Caco-2 (cell line): ENCODE measurements at regions not wholly inside any gene's neighbourhood (a gene's known extent, or its start where the extent isn't known, plus 50 kb on each side); places are given as distances from the start of the nearest gene placed in this dataset.

ENCODE experiments used
- BruUV-seq: library from RNA; stranded (reverse); fragments of 400-500 nt; replicated peaks from 2 replicates; lab custom pipeline; 2021; lab: Mats Ljungman, UMichigan
- CTCF ChIA-PET: fragments of 300-600 bp; sonication (Branson Sonifier 250); formaldehyde crosslinking; loops from one replicate; lab custom pipeline; 2022; ENCODE audit warnings: antibody characterized with exemption; lab: Charles Lee
- POLR2A ChIA-PET: fragments of 300-600 bp; sonication (Branson Sonifier 250); formaldehyde crosslinking; loops from one replicate; lab custom pipeline; 2022; ENCODE audit warnings: antibody characterized with exemption; lab: Charles Lee
- DNase-seq, 2 experiments: peaks; one replicate each; pipeline versions ENCODE4 v3.0.0 to v3.0.0-alpha.2; 2020 to 2022
- H3K27me3 ChIP-seq: replicated peaks from 2 replicates; pipeline ENCODE4 v1.6.0; 2011; ENCODE audit warnings: low read length; ENCODE audit not compliant: control insufficient read depth, insufficient read depth
- H3K36me3 ChIP-seq: 2 replicates; pipeline ENCODE4 v1.5.1; 2011; ENCODE audit warnings: low read length; ENCODE audit not compliant: control insufficient read depth, insufficient read depth
- H3K4me1 ChIP-seq: fragments of 250-450 bp; sonication (Bioruptor Pico); 2 replicates; pipeline ENCODE4 v1.5.1; 2020; ENCODE audit warnings: mild to moderate bottlenecking
- H3K4me3 ChIP-seq: 2 replicates; pipeline ENCODE4 v1.5.1; 2011; ENCODE audit warnings: low read depth, mild to moderate bottlenecking, control low read depth, low read length
- H3K9me3 ChIP-seq: fragments of 250-450 bp; sonication (Bioruptor Pico); 2 replicates; pipeline ENCODE4 v1.5.1; 2020; ENCODE audit warnings: mild to moderate bottlenecking, moderate library complexity
- H3K27ac Mint-ChIP-seq: one replicate; pipeline ENCODE4 v1.8.0; 2022; ENCODE audit warnings: mixed read lengths; ENCODE audit not compliant: unreplicated experiment
- H3K27me3 Mint-ChIP-seq: one replicate; pipeline ENCODE4 v1.8.0; 2022; ENCODE audit warnings: mixed read lengths; ENCODE audit not compliant: insufficient read depth, unreplicated experiment
- H3K36me3 Mint-ChIP-seq: one replicate; pipeline ENCODE4 v1.8.0; 2022; ENCODE audit warnings: mild to moderate bottlenecking, mixed read lengths; ENCODE audit not compliant: insufficient read depth, unreplicated experiment
- H3K4me1 Mint-ChIP-seq: one replicate; pipeline ENCODE4 v1.8.0; 2022; ENCODE audit warnings: low read depth, mixed read lengths; ENCODE audit not compliant: unreplicated experiment
- H3K4me3 Mint-ChIP-seq: one replicate; pipeline ENCODE4 v1.8.0; 2022; ENCODE audit warnings: mild to moderate bottlenecking, moderate library complexity, mixed read lengths; ENCODE audit not compliant: unreplicated experiment
- H3K9me3 Mint-ChIP-seq: one replicate; pipeline ENCODE4 v1.8.0; 2022; ENCODE audit warnings: mixed read lengths; ENCODE audit not compliant: unreplicated experiment
- CTCF ChIP-seq, 2 experiments: fragments of 200-600 bp in 1 of 2; IDR thresholded peaks; 1 replicate in 1 of 2; 2 replicates in 1 of 2; pipeline versions ENCODE4 v1.5.1 to v1.8.0; 2011 to 2022; ENCODE audit warnings: antibody characterized with exemption in 1 of 2, control low read depth in 1 of 2, inconsistent platforms in 1 of 2, low read depth in 1 of 2, low read length in 1 of 2, mild to moderate bottlenecking in 1 of 2, moderate library complexity in 1 of 2; ENCODE audit not compliant: insufficient read depth in 1 of 2, severe bottlenecking in 1 of 2, unreplicated experiment in 1 of 2
- intact Hi-C: fragments of 100-400 bp; cut with micrococcal nuclease; formaldehyde crosslinking; loops from one replicate; pipeline ENCODE4 v1.10.0; 2022; ENCODE audit not compliant: unreplicated experiment

- Mint-ChIP-seq H3K4me3 (no peak overlapping the region), H3K36me3 (no peaks in the 10 kb centered on the region), H3K27ac (no peak overlapping the region), H3K4me1 (peaks cover 20% of the 10 kb centered on the region), H3K27me3 (no peaks in the 10 kb centered on the region), H3K9me3 (no peaks in the 10 kb centered on the region)
- no TSS peak for BruUV-seq
- H3K4me1 ChIP-seq = peaks cover 11% of the 10 kb centered on the region; the same call in 1 of the 2 replicates
- H3K9me3 ChIP-seq = no peaks in the 10 kb centered on the region
- no peak overlapping the region for H3K4me3 ChIP-seq
- no peaks in the 10 kb centered on the region for H3K27me3 ChIP-seq
- ChIA-PET CTCF (interaction anchor here (1.4 kb wide), 1 partner anchor 19 kb away, joined by 3 read pairs; no protein-coding TSS in a partner anchor), POLR2A (no interaction called here)
- DNase-seq = no peak
- TF ChIP-seq CTCF (IDR thresholded peaks at IDR 0.05; ENCODE audit: insufficient read depth in 1 of 2, low read depth in 1 of 2, low read length in 1 of 2, severe bottlenecking in 1 of 2, unreplicated experiment in 1 of 2) = no peak
- no peaks in the 10 kb centered on the region for H3K36me3 ChIP-seq
- intact Hi-C loops = no loop called here
Observed at GRCh38 chr2:16262526-16263178, 322.3 kb downstream of the MYCN start.

GRCh38 chr2:16261791-16262190 is 321.4 kb downstream of the MYCN start:
- Histone ChIP-seq H3K27me3 (no peaks in the 10 kb centered on the region), H3K4me1 (peaks cover 11% of the 10 kb centered on the region; the same call in 1 of the 2 replicates), H3K4me3 (no peak overlapping the region), H3K9me3 (no peaks in the 10 kb centered on the region), H3K36me3 (no peaks in the 10 kb centered on the region)
- no peak for DNase-seq
- no TSS peak for BruUV-seq
- Mint-ChIP-seq H3K36me3 (no peaks in the 10 kb centered on the region), H3K27ac (no peak overlapping the region), H3K4me1 (peaks cover 20% of the 10 kb centered on the region), H3K9me3 (peaks cover under 1% of the 10 kb centered on the region), H3K27me3 (no peaks in the 10 kb centered on the region), H3K4me3 (no peak overlapping the region)
- POLR2A ChIA-PET = no interaction called here
- intact Hi-C loops = no loop called here
- CTCF ChIA-PET = interaction anchor here (1.4 kb wide), 1 partner anchor 20 kb away, joined by 3 read pairs; no protein-coding TSS in a partner anchor
- TF ChIP-seq CTCF (IDR thresholded peaks at IDR 0.05; ENCODE audit: insufficient read depth in 1 of 2, low read depth in 1 of 2, low read length in 1 of 2, severe bottlenecking in 1 of 2, unreplicated experiment in 1 of 2) = no peak

GRCh38 chr2:16261071-16261470 is 320.7 kb downstream of the MYCN start:
- Histone ChIP-seq H3K27me3 (no peaks in the 10 kb centered on the region), H3K4me3 (no peak overlapping the region), H3K36me3 (no peaks in the 10 kb centered on the region), H3K4me1 (peaks cover 11% of the 10 kb centered on the region; the same call in 1 of the 2 replicates), H3K9me3 (no peaks in the 10 kb centered on the region)
- intact Hi-C loops = no loop called here
- Mint-ChIP-seq H3K27ac (no peak overlapping the region), H3K9me3 (peaks cover 8% of the 10 kb centered on the region), H3K4me1 (peaks cover 20% of the 10 kb centered on the region), H3K27me3 (no peaks in the 10 kb centered on the region), H3K36me3 (no peaks in the 10 kb centered on the region), H3K4me3 (no peak overlapping the region)
- no peak for DNase-seq
- CTCF ChIA-PET = interaction anchor here (1.4 kb wide), 1 partner anchor 21 kb away, joined by 3 read pairs; no protein-coding TSS in a partner anchor
- BruUV-seq = no TSS peak
- POLR2A ChIA-PET = no interaction called here
- no peak for TF ChIP-seq CTCF (IDR thresholded peaks at IDR 0.05; ENCODE audit: insufficient read depth in 1 of 2, low read depth in 1 of 2, low read length in 1 of 2, severe bottlenecking in 1 of 2, unreplicated experiment in 1 of 2)
